ENCODE measurements at regions not wholly inside any gene's neighbourhood (a gene's known extent, or its start where the extent isn't known, plus 50 kb on each side); places are given as distances from the start of the nearest gene placed in this dataset.

DNA sequence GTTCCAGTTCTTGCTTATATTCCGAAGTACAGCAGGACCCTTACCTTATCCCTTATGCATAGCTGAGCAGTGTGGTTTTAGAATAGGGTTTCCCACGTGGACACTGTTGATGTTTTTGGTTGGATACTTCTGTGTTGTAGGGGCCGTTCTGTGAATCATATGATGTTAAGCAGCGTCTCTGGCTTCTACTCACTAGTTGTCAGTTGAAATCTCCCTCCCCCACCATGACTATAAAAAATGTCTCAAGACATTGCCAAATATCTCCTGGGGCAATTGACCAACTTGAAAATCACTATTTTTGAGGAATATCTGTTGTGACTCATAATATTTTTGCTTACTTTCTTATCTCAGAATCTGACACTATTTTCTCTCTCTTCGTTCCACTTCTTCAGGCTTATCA is 713.7 kb downstream of the TSN start:
- no peak for TF ChIP-seq EZH2 (IDR thresholded peaks at IDR 0.05; ENCODE audit: borderline replicate concordance, insufficient read depth, low read depth, low read length, poor library complexity, severe bottlenecking)
- TF ChIP-seq, protein P1, sequence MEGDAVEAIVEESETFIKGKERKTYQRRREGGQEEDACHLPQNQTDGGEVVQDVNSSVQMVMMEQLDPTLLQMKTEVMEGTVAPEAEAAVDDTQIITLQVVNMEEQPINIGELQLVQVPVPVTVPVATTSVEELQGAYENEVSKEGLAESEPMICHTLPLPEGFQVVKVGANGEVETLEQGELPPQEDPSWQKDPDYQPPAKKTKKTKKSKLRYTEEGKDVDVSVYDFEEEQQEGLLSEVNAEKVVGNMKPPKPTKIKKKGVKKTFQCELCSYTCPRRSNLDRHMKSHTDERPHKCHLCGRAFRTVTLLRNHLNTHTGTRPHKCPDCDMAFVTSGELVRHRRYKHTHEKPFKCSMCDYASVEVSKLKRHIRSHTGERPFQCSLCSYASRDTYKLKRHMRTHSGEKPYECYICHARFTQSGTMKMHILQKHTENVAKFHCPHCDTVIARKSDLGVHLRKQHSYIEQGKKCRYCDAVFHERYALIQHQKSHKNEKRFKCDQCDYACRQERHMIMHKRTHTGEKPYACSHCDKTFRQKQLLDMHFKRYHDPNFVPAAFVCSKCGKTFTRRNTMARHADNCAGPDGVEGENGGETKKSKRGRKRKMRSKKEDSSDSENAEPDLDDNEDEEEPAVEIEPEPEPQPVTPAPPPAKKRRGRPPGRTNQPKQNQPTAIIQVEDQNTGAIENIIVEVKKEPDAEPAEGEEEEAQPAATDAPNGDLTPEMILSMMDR (IDR thresholded peaks at IDR 0.05), result no peak
